H9 (cell line): ENCODE measurements at regions not wholly inside any gene's neighbourhood (a gene's known extent, or its start where the extent isn't known, plus 50 kb on each side); places are given as distances from the start of the nearest gene placed in this dataset.

Source experiments
- DNase-seq: peaks from one replicate; pipeline ENCODE4 v3.0.0-alpha.2; 2017
- H2AFZ ChIP-seq: one replicate; pipeline ENCODE4 v1.6.1; 2013; ENCODE audit warnings: mild to moderate bottlenecking, low read length, control low read depth, moderate library complexity
- H2AK5ac ChIP-seq: 2 replicates; pipeline ENCODE4 v1.6.1; 2013; ENCODE audit warnings: low read length, control low read depth, mixed read lengths; ENCODE audit not compliant: insufficient read length
- H2BK120ac ChIP-seq: one replicate; pipeline ENCODE4 v1.6.1; 2013; ENCODE audit warnings: low read depth, mild to moderate bottlenecking, low read length, control low read depth, inconsistent platforms; ENCODE audit not compliant: poor library complexity, severe bottlenecking
- H2BK12ac ChIP-seq: 2 replicates; pipeline ENCODE4 v1.6.1; 2013; ENCODE audit warnings: low read length, control low read depth, mixed read lengths, low read depth; ENCODE audit not compliant: insufficient read length
- H2BK15ac ChIP-seq: 2 replicates; pipeline ENCODE4 v1.6.1; 2013; ENCODE audit warnings: low read depth, low read length, control low read depth
- H2BK20ac ChIP-seq: one replicate; pipeline ENCODE4 v1.6.1; 2013; ENCODE audit warnings: low read depth, mild to moderate bottlenecking, low read length, control low read depth, inconsistent platforms; ENCODE audit not compliant: poor library complexity, severe bottlenecking
- H2BK5ac ChIP-seq: 2 replicates; pipeline ENCODE4 v1.6.1; 2013; ENCODE audit warnings: low read length, control low read depth, mixed read lengths; ENCODE audit not compliant: insufficient read length
- H3K14ac ChIP-seq: 2 replicates; pipeline ENCODE4 v1.6.1; 2013; ENCODE audit warnings: low read length, control low read depth; ENCODE audit not compliant: insufficient read depth
- H3K18ac ChIP-seq: 2 replicates; pipeline ENCODE4 v1.6.1; 2013; ENCODE audit warnings: low read depth, mild to moderate bottlenecking, mixed read lengths, low read length, control low read depth; ENCODE audit not compliant: insufficient read length
- H3K23ac ChIP-seq: 2 replicates; pipeline ENCODE4 v1.6.1; 2013; ENCODE audit warnings: low read length, control low read depth, mixed read lengths, low read depth; ENCODE audit not compliant: insufficient read length
- H3K23me2 ChIP-seq: 2 replicates; pipeline ENCODE4 v1.6.1; 2013; ENCODE audit warnings: low read depth, mild to moderate bottlenecking, mixed read lengths, low read length, control low read depth; ENCODE audit not compliant: insufficient read length, poor library complexity, severe bottlenecking
- H3K27ac ChIP-seq: 2 replicates; pipeline ENCODE4 v1.5.1; 2013; ENCODE audit warnings: low read length, control low read depth, mixed read lengths, low read depth; ENCODE audit not compliant: insufficient read length
- H3K27me3 ChIP-seq: 2 replicates; pipeline ENCODE4 v1.6.1; 2013; ENCODE audit warnings: low read length, control low read depth, inconsistent platforms; ENCODE audit not compliant: insufficient read depth
- H3K4ac ChIP-seq: 2 replicates; pipeline ENCODE4 v1.6.1; 2013; ENCODE audit warnings: low read depth, mild to moderate bottlenecking, control low read depth, inconsistent platforms, low read length, moderate library complexity
- H3K4me1 ChIP-seq: 2 replicates; pipeline ENCODE4 v1.6.1; 2013; ENCODE audit warnings: low read length, control low read depth, inconsistent platforms; ENCODE audit not compliant: insufficient read depth
- H3K4me2 ChIP-seq: 2 replicates; pipeline ENCODE4 v1.6.1; 2013; ENCODE audit warnings: low read length, control low read depth, mixed read lengths; ENCODE audit not compliant: insufficient read length, insufficient read depth
- H3K56ac ChIP-seq: 2 replicates; pipeline ENCODE4 v1.6.1; 2013; ENCODE audit warnings: low read depth, mild to moderate bottlenecking, mixed read lengths, low read length, control low read depth; ENCODE audit not compliant: insufficient read length
- H3K79me1 ChIP-seq: 2 replicates; pipeline ENCODE4 v1.6.1; 2013; ENCODE audit warnings: low read depth, mild to moderate bottlenecking, moderate library complexity, low read length, control low read depth, inconsistent platforms; ENCODE audit not compliant: insufficient read depth, poor library complexity, severe bottlenecking
- H3K79me2 ChIP-seq: 2 replicates; pipeline ENCODE4 v1.6.1; 2013; ENCODE audit warnings: low read length, control low read depth, inconsistent platforms; ENCODE audit not compliant: insufficient read depth
- H3K9ac ChIP-seq: 2 replicates; pipeline ENCODE4 v1.6.1; 2013; ENCODE audit warnings: low read length, control low read depth, mixed read lengths; ENCODE audit not compliant: insufficient read length; ENCODE audit errors: extremely low read depth
- H3K9me3 ChIP-seq: one replicate; pipeline ENCODE4 v1.6.1; 2013; ENCODE audit warnings: low read depth, low read length, inconsistent platforms; ENCODE audit not compliant: control insufficient read depth
- H3T11ph ChIP-seq: one replicate; pipeline ENCODE4 v1.6.1; 2013; ENCODE audit warnings: mild to moderate bottlenecking, low read length, control low read depth, inconsistent platforms
- H4K20me1 ChIP-seq: one replicate; pipeline ENCODE4 v1.6.1; 2013; ENCODE audit not compliant: control insufficient read depth, insufficient read length, insufficient read depth
- H4K5ac ChIP-seq: 2 replicates; pipeline ENCODE4 v1.6.1; 2013; ENCODE audit warnings: low read depth, mild to moderate bottlenecking, mixed read lengths, low read length, control low read depth; ENCODE audit not compliant: insufficient read length
- H4K8ac ChIP-seq: replicated peaks from 2 replicates; pipeline ENCODE4 v1.6.1; 2013; ENCODE audit warnings: low read length, control low read depth, mixed read lengths, low read depth; ENCODE audit not compliant: insufficient read length
- H4K91ac ChIP-seq: 2 replicates; pipeline ENCODE4 v1.6.1; 2013; ENCODE audit warnings: low read depth, mild to moderate bottlenecking, moderate library complexity, mixed read lengths, low read length, control low read depth; ENCODE audit not compliant: insufficient read length
- H3K27ac Mint-ChIP-seq, 3 experiments: 2 replicates in 2 of 3; 3 replicates in 1 of 3; pipeline ENCODE4 v1.8.0; 2020 to 2021; ENCODE audit warnings: mixed read lengths in 3 of 3, mild to moderate bottlenecking in 1 of 3, moderate library complexity in 1 of 3
- H3K27me3 Mint-ChIP-seq: 2 replicates; pipeline ENCODE4 v1.8.0; 2021; ENCODE audit warnings: low read depth, mild to moderate bottlenecking, moderate library complexity, mixed read lengths
- H3K36me3 Mint-ChIP-seq, 3 experiments: 2 replicates in 2 of 3; 3 replicates in 1 of 3; pipeline ENCODE4 v1.8.0; 2020 to 2021; ENCODE audit warnings: low read depth in 3 of 3, mixed read lengths in 3 of 3; ENCODE audit not compliant: insufficient read depth in 1 of 3
- H3K4me1 Mint-ChIP-seq, 2 experiments: 2 replicates each; pipeline ENCODE4 v1.8.0; 2020; ENCODE audit warnings: mixed read lengths in 2 of 2
- H3K4me3 Mint-ChIP-seq, 2 experiments: 2 replicates in 1 of 2; 3 replicates in 1 of 2; pipeline ENCODE4 v1.8.0; 2020 to 2021; ENCODE audit warnings: mild to moderate bottlenecking in 2 of 2, mixed read lengths in 2 of 2, moderate library complexity in 1 of 2
- H3K9me3 Mint-ChIP-seq, 2 experiments: 2 replicates in 1 of 2; 3 replicates in 1 of 2; pipeline ENCODE4 v1.8.0; 2020; ENCODE audit warnings: mild to moderate bottlenecking in 2 of 2, mixed read lengths in 2 of 2, moderate library complexity in 1 of 2
- CTCF ChIP-seq: fragments of 200-600 bp; sonication (generic); conservative IDR thresholded peaks from 3 replicates; pipeline ENCODE4 v1.8.0; 2021; ENCODE audit warnings: antibody characterized with exemption, mild to moderate bottlenecking
- WGBS: extraction: QIAGEN DNeasy Blood & Tissue Kit; methylation state at CpG from one replicate; pipeline ENCODE4 v1.1.7; 2013; ENCODE audit warnings: missing lambda C conversion rate, low lambda C conversion rate, mixed read lengths; ENCODE audit not compliant: insufficient read length; ENCODE audit errors: extremely low coverage; 5-methylcytosine and 5-hydroxymethylcytosine counted together

- H4K8ac ChIP-seq = no peak overlapping the region
- H2BK15ac ChIP-seq = no peak overlapping the region
- no peak overlapping the region for H3T11ph ChIP-seq
- H3K79me1 ChIP-seq = no peaks in the 10 kb centered on the region
- no peak overlapping the region for H3K14ac ChIP-seq
- H2AK5ac ChIP-seq = no peak overlapping the region
- H3K9me3 ChIP-seq = no peaks in the 10 kb centered on the region
- no peak for TF ChIP-seq CTCF
- no peak overlapping the region for H3K56ac ChIP-seq
- H2BK5ac ChIP-seq = no peak overlapping the region
- no peaks in the 10 kb centered on the region for H4K20me1 ChIP-seq
- H3K79me2 ChIP-seq = no peaks in the 10 kb centered on the region
- no peak overlapping the region for H3K9ac ChIP-seq
- H3K27ac ChIP-seq = no peak overlapping the region
- H2BK120ac ChIP-seq = no peak overlapping the region
- H3K4ac ChIP-seq = no peak overlapping the region
- no peak overlapping the region for H3K23ac ChIP-seq
- H3K23me2 ChIP-seq = no peaks in the 10 kb centered on the region
- Mint-ChIP-seq H3K9me3 (no peaks in the 10 kb centered on the region; a peak in 1 of 5 replicates), H3K27ac (no peak overlapping the region), H3K4me1 (peaks cover 4% of the 10 kb centered on the region in 2 experiments), H3K4me3 (no peak overlapping the region), H3K27me3 (no peaks in the 10 kb centered on the region), H3K36me3 (peaks cover 0 to 4% (median 0%) of the 10 kb centered on the region in 3 experiments; a peak in 1 of 7 replicates)
- no peak overlapping the region for H4K5ac ChIP-seq
- H2AFZ ChIP-seq = no peak overlapping the region
- no peak for DNase-seq
- no peaks in the 10 kb centered on the region for H3K4me1 ChIP-seq
- no peak overlapping the region for H2BK12ac ChIP-seq
- H3K18ac ChIP-seq = no peak overlapping the region
- no peak overlapping the region for H3K4me2 ChIP-seq
- H4K91ac ChIP-seq = no peak overlapping the region
- WGBS = no CpG with 5 or more reads among the region's 1 CpG
- no peak overlapping the region for H2BK20ac ChIP-seq
- H3K27me3 ChIP-seq = no peaks in the 10 kb centered on the region
Measured at GRCh38 chr4:162364651-162365050, 200.9 kb upstream of the FSTL5 start.
